ENCODE measurements at regions not wholly inside any gene's neighbourhood (a gene's known extent, or its start where the extent isn't known, plus 50 kb on each side); places are given as distances from the start of the nearest gene placed in this dataset.

GRCh38 chr11:134863294-134863693 lies 451.3 kb upstream of the B3GAT1 start:
- no peaks in the 10 kb centered on the region for H3F3A ChIP-seq (ENCODE audit: low read depth)
- no peaks in the 10 kb centered on the region for H3K36me3 ChIP-seq (ENCODE audit: insufficient read depth, low read length)
- H3K79me2 ChIP-seq (ENCODE audit: insufficient read depth, low read length) = no peaks in the 10 kb centered on the region

GRCh38 chr11:134862587-134863195 lies 450.6 kb upstream of the B3GAT1 start:
- TF ChIP-seq EZH2phosphoT487 (IDR thresholded peaks at IDR 0.05; ENCODE audit: borderline replicate concordance) = no peak
- TF ChIP-seq CTCF (conservative IDR thresholded peaks at IDR 0.05; ENCODE audit: low read length) = no peak
- H3K36me3 ChIP-seq (ENCODE audit: insufficient read depth, low read length) = no peaks in the 10 kb centered on the region
- H3K4me1 ChIP-seq (ENCODE audit: insufficient read depth, low read length, poor library complexity, severe bottlenecking) = no peaks in the 10 kb centered on the region
- H3K27me3 ChIP-seq (ENCODE audit: insufficient read depth, low read length, poor library complexity, severe bottlenecking) = no peaks in the 10 kb centered on the region
- H3F3A ChIP-seq (ENCODE audit: low read depth) = no peaks in the 10 kb centered on the region
- no peak overlapping the region for H3K4me2 ChIP-seq (ENCODE audit: low read depth, low read length, poor library complexity, severe bottlenecking)
- no peak overlapping the region for H3K4me3 ChIP-seq (ENCODE audit: low read length, poor library complexity, severe bottlenecking)
- H3K9me3 ChIP-seq (ENCODE audit: insufficient read depth, low read depth, low read length) = peaks cover 29% of the 10 kb centered on the region; the same call in 1 of the 2 replicates
- no peaks in the 10 kb centered on the region for H3K79me2 ChIP-seq (ENCODE audit: insufficient read depth, low read length)
- no peaks in the 10 kb centered on the region for H4K20me1 ChIP-seq (ENCODE audit: insufficient read depth, low read length, poor library complexity, severe bottlenecking)
- no peak overlapping the region for H3K9ac ChIP-seq (ENCODE audit: low read depth, low read length, poor library complexity, severe bottlenecking)
- H3K9me2 ChIP-seq (replicated peaks; ENCODE audit: low read depth, low read length) = no peaks in the 10 kb centered on the region
- no peak overlapping the region for H2AFZ ChIP-seq (ENCODE audit: low read length)

More at GRCh38 chr11:134863294-134863693, 451.3 kb upstream of the B3GAT1 start:
- Histone ChIP-seq H2AFZ (ENCODE audit: low read length) (no peak overlapping the region), H3K9ac (ENCODE audit: low read depth, low read length, poor library complexity, severe bottlenecking) (no peak overlapping the region), H3K4me3 (ENCODE audit: low read length, poor library complexity, severe bottlenecking) (no peak overlapping the region), H4K20me1 (ENCODE audit: insufficient read depth, low read length, poor library complexity, severe bottlenecking) (no peaks in the 10 kb centered on the region), H3K27me3 (ENCODE audit: insufficient read depth, low read length, poor library complexity, severe bottlenecking) (no peaks in the 10 kb centered on the region), H3K9me2 (replicated peaks; ENCODE audit: low read depth, low read length) (no peaks in the 10 kb centered on the region), H3K4me1 (ENCODE audit: insufficient read depth, low read length, poor library complexity, severe bottlenecking) (no peaks in the 10 kb centered on the region), H3K9me3 (ENCODE audit: insufficient read depth, low read depth, low read length) (peaks cover 29% of the 10 kb centered on the region; the same call in 1 of the 2 replicates), H3K4me2 (ENCODE audit: low read depth, low read length, poor library complexity, severe bottlenecking) (no peak overlapping the region)
- no peak for TF ChIP-seq CTCF (conservative IDR thresholded peaks at IDR 0.05; ENCODE audit: low read length)
- no peak for TF ChIP-seq EZH2phosphoT487 (IDR thresholded peaks at IDR 0.05; ENCODE audit: borderline replicate concordance)

GRCh38 chr11:134862105-134862502 lies 450.1 kb upstream of the B3GAT1 start:
- Histone ChIP-seq H3K27me3 (ENCODE audit: insufficient read depth, low read length, poor library complexity, severe bottlenecking) (no peaks in the 10 kb centered on the region), H3K4me2 (ENCODE audit: low read depth, low read length, poor library complexity, severe bottlenecking) (no peak overlapping the region), H3K36me3 (ENCODE audit: insufficient read depth, low read length) (no peaks in the 10 kb centered on the region), H3K9ac (ENCODE audit: low read depth, low read length, poor library complexity, severe bottlenecking) (no peak overlapping the region), H3K79me2 (ENCODE audit: insufficient read depth, low read length) (no peaks in the 10 kb centered on the region), H3K9me2 (replicated peaks; ENCODE audit: low read depth, low read length) (no peaks in the 10 kb centered on the region), H3K4me3 (ENCODE audit: low read length, poor library complexity, severe bottlenecking) (no peak overlapping the region), H2AFZ (ENCODE audit: low read length) (no peak overlapping the region), H4K20me1 (ENCODE audit: insufficient read depth, low read length, poor library complexity, severe bottlenecking) (no peaks in the 10 kb centered on the region), H3K4me1 (ENCODE audit: insufficient read depth, low read length, poor library complexity, severe bottlenecking) (no peaks in the 10 kb centered on the region), H3K9me3 (ENCODE audit: insufficient read depth, low read depth, low read length) (peaks cover 32% of the 10 kb centered on the region; the same call in 1 of the 2 replicates), H3F3A (ENCODE audit: low read depth) (no peaks in the 10 kb centered on the region)
- TF ChIP-seq EZH2phosphoT487 (IDR thresholded peaks at IDR 0.05; ENCODE audit: borderline replicate concordance) = no peak
- no peak for TF ChIP-seq CTCF (conservative IDR thresholded peaks at IDR 0.05; ENCODE audit: low read length)

Measured in Loucy (cell line).